Gastroesophageal sphincter (tissue), 3 donors: ENCODE measurements at regions not wholly inside any gene's neighbourhood (a gene's known extent, or its start where the extent isn't known, plus 50 kb on each side); places are given as distances from the start of the nearest gene placed in this dataset.

ENCODE experiments used
- CTCF ChIP-seq, 4 experiments: fragments of 200-600 bp in 2 of 4; fragments of 450-650 bp in 2 of 4; sonication (generic) in 1 of 4; IDR thresholded peaks; one replicate each; pipeline ENCODE4 v1.5.1; 2017 to 2019; ENCODE audit warnings: antibody characterized with exemption in 4 of 4, mild to moderate bottlenecking in 2 of 4, moderate library complexity in 2 of 4
- POLR2A ChIP-seq, 2 donors: fragments of 450-650 bp; IDR thresholded peaks; one replicate each; pipeline ENCODE4 v1.6.1; 2017; ENCODE audit warnings: antibody characterized with exemption in 2 of 2, mild to moderate bottlenecking in 2 of 2, moderate library complexity in 1 of 2

GRCh38 chr12:113693693-113694092 is 222.0 kb upstream of the LHX5 start:
- TF ChIP-seq CTCF (IDR thresholded peaks at IDR 0.05), result no peak
- TF ChIP-seq POLR2A (IDR thresholded peaks at IDR 0.05), result no peak
